DMS53 (cell line): ENCODE measurements at regions not wholly inside any gene's neighbourhood (a gene's known extent, or its start where the extent isn't known, plus 50 kb on each side); places are given as distances from the start of the nearest gene placed in this dataset.

Experiments used
- DNase-seq: peaks from one replicate; lab custom pipeline; 2025; lab: John Stamatoyannopoulos, UW

DNA sequence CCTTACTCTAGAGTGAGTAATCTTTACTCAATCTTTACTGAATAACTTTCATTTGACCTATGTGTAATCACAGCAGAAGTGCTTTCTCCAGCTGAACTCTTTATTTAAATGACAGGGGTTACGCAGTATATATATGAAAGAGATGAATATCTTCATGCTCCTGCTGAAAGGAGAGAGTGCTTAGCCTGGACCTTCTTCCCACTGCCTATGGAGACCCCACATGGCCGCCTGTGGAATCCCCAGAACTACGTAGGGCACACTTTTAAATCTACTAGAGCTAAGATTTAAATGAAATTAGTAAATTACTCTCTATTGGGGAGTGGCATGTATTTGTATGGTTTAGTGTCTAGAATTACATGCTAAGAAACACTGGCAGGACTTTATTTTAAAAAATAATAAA is 391.2 kb downstream of the ANKRD50 start:
- DNase-seq: peak; percentile 12

GRCh38 chr4:124322234-124323065 is 390.1 kb downstream of the ANKRD50 start:
- DNase-seq: peak; percentile 62

DNA sequence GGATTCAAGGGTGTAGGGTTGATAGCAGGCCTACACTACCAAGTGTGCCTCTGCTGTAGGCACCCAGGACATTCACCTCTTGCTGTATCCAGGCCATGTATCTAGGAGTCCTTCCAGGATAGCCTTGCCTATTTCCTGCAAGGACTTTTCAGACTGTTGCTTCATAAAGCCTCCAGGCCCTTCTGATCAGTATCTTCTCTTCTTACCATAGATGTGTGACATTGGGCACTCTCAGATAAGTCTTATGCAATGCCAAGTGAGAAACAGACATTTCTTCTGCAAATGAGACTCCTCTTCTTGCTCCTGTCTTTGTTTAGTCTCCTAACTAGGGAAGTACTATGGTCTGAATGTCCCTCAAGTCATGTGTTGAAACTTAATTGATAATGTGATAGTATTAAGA is 386.8 kb downstream of the ANKRD50 start:
- no peak for DNase-seq

DNA sequence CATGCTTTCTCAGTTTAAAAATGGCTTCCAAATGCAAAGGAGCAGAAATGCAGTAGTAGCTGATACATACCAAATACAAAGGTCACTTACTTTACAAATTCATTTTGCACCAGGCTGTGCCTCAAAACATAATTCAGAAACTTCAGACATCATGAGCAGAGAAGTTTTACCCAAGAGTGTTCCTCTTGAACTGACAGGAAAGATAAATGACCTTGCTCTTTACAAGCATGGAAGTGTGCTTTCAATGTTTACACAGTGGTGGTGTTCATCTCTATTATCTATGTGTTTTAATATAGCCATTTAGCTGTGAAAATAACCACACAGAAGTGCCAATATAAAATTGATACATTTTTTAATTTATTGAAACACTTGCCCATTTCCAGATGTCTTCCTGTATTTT is 383.4 kb downstream of the ANKRD50 start:
- peak; percentile 16 for DNase-seq

DNA sequence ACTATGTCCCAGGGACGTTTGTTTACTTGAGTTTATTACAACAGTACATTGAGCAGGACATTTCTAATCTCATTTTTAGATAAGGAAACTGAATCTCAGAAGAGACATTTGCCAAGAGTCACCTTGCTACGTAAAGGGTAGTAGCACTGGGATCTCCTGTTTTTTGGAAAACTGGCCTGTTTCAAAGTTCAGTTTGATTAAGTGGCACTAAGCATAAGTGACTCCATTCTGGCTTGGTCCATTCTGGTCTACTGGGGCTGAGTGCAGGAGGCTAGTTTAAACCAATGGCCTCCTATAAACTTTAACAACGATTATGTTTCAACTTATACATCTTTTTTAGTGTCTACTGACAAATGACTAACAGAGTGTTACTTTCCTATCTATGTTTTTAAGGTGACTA is 382.5 kb downstream of the ANKRD50 start:
- no peak for DNase-seq

DNA sequence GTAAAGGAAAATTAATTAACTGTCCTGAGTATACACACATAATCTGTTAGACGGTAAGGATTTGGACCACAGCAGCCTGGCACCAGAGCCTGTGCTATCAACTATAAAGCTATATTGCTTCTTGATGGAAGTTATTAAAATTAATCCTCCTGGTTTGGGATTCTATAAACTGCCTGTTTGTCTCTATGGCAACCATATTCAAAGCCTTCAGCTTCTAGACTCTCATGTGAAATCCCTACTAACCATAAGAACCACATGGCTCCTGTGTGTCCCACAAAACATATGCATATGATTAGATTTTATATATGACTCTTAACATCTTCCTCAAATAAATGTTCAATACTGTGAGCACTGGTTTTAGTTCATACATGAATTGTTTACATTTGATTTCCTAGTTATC is 380.8 kb downstream of the ANKRD50 start:
- DNase-seq: peak; percentile 11

- DNase-seq: no peak
These were observed 379.1 kb downstream of the ANKRD50 start for GRCh38 chr4:124333466-124333865.

DNA sequence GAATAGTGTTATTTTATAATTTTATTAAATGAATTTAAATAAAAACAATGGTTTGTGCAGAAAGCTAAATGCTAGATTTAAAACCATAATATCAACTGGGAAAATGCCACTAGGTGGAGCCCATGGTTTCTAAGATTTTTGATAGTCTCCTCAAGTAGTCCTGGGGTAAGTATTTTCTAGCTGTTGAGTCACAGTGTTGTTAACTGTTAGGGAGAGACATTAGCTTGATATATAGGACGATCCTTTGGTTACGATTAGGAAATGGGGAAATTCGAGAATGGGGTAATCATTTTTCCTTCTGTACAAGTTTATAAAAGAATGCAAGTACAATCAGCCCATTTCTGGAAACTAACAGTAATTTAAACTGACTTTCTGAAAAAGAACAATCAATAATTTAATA is 378.4 kb downstream of the ANKRD50 start:
- peak; percentile 77 for DNase-seq

GRCh38 chr4:124337874-124338273 is 374.7 kb downstream of the ANKRD50 start:
- peak; percentile 68 for DNase-seq

DNA sequence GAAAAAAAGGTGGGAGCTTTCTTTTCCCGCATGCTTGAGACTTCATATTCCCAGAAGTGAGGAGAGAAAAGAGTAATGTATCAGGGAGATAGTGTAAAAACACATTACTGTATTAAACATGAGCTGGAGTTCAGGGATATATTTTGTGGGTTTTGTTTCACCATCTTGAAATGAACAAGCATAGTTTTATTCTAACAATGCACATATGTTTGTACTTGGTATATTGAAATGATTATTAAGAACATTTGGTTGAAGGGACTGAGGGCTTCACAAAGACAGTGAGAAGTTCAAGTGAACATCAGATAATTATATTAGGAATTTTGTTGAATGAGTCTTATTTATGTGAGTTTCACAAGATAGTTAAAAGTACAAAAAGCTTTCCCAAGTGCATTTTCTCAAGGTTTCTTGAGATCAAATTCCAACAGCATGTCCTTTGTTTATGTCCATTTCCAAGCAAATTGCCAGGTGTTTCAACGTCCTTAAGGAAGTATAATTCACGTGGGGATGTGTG is 368.8 kb downstream of the ANKRD50 start:
- DNase-seq: no peak

- DNase-seq: no peak
These were observed 339.6 kb downstream of the ANKRD50 start for GRCh38 chr4:124372916-124373315.

DNA sequence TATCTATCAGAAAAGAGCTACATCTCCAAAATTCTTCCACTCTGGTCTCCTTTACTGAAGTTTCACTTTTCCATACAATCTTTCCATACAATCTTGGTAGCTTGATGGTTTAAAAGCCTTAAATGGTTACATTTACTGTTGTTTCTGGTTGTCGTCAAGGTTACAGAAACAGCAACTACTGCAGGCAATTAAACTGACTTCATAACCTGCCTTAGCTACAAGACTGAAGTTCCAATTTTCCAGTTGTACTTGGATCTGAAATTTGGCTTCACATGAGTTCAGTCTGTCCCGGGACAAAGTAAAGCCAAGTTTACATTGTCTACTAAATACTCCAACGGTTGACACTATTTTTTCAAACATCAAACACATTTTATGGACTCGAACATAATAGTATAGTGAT is 326.4 kb downstream of the ANKRD50 start:
- DNase-seq: no peak

GRCh38 chr4:124386648-124387047 is 325.9 kb downstream of the ANKRD50 start:
- no peak for DNase-seq

DNA sequence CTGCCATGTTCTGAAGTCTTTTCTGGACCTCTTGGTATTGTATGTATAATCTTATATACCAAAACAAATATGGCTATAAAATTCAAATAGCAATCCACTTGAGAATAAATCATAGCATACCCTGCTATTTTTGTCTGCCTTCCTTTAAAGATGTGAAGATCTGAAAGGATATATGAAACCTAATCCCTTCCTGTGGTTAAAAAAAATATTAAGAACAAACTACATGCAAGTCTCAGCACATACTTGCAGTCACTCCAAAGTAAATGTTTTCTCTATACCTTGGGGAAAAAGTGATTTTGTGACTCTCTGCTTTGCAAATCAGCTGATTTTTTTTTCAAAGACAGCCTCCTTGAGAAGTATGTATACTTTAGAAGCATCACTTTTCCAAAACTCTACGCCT is 322.9 kb downstream of the ANKRD50 start:
- DNase-seq: no peak

- DNase-seq: peak; percentile 59
These were observed 321.7 kb downstream of the ANKRD50 start for GRCh38 chr4:124390861-124391260.

DNA sequence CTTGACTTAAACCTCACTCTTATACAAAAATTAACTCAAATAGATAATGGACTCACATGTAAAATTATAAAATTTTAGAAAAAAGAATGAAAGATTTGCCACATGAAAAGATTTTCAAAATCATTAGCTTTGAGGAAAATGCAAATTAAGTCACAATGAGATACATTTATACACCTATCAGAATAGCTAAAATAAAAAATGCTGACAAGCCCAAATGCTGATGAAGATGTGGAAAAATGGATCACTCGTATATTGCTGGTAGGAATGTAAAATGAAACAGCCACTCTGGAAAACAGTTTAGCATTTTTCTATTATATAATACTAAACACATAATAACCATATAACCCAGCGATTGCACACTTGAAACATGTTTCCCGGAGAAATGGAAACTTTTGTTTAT is 316.2 kb downstream of the ANKRD50 start:
- no peak for DNase-seq

- DNase-seq: no peak
These were observed 310.9 kb downstream of the ANKRD50 start for GRCh38 chr4:124401606-124402005.

DNA sequence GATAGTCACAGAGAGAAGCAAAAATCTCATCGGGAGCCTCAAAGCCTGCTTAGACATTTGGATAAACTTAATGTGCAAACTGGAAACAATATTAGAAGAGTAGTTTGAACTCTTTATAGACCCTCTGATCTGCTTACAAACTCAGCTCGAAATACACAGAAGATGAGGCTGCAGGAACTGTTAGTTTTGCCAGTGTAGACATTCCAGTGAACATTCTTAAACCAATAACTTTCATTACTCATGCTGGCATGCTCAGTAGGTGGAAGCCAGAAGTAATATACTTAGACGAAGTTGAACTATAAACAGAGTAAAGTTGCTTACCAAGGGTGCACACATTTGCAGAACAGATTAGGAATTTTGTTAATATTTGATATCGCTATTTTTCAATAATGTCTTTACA is 303.5 kb downstream of the ANKRD50 start:
- DNase-seq: no peak

GRCh38 chr4:124414276-124415040 is 298.1 kb downstream of the ANKRD50 start:
- DNase-seq: no peak

DNA sequence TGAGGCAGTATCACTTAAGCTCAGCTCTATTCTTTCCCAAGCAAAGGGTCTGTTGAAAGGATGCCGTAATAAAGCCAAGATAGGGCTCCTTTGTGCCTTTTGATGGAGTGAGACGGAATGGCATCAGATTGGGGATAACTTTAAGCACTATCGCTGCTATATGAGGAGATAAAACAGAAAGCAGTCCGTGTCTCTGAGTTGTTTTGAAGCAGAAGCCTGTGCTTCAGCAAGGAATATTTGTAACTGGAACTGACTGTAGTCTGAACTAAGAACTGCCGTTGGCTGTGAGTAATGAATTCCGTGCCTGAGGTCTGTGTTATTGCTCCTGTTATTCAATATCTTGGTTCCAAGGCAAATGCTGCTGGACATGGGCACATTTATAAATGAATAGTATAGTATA is 297.4 kb downstream of the ANKRD50 start:
- no peak for DNase-seq

GRCh38 chr4:124417371-124417770 is 295.2 kb downstream of the ANKRD50 start:
- DNase-seq: no peak

GRCh38 chr4:124420166-124420695 is 292.3 kb downstream of the ANKRD50 start:
- DNase-seq: no peak

DNA sequence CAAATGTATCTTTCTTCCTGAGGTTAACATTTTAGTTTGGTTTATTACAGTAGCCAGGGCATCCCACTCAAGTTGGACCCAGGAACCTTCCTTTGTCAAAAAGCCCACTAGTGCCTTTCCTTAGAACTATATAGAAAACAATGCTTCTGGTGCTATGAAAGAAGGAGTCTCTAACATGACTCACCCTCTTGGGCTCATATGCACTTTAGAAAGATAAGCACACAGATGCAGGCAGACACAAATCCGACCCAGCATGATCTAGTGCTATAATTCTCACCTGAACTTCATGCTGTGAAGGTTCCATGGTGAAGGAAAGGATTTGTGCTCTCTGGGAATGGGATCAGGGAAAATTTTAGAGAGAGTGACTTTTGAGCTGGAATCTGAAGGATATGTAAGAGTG is 289.4 kb downstream of the ANKRD50 start:
- peak; percentile 21 for DNase-seq
